ENCODE measurements at regions not wholly inside any gene's neighbourhood (a gene's known extent, or its start where the extent isn't known, plus 50 kb on each side); places are given as distances from the start of the nearest gene placed in this dataset.
A peak's percentile ranks its signal among the peaks of the same experiment; 100 is the strongest.

GRCh38 chr20:6562111-6562510 lies 205.4 kb upstream of the BMP2 start:
- peak; percentile 34 for DNase-seq (ENCODE audit: unreplicated experiment)
- Mint-ChIP-seq H3K27me3 (ENCODE audit: insufficient read depth, unreplicated experiment) (no peaks in the 10 kb centered on the region), H3K4me3 (ENCODE audit: unreplicated experiment) (no peak overlapping the region), H3K9me3 (ENCODE audit: unreplicated experiment) (no peaks in the 10 kb centered on the region), H3K27ac (ENCODE audit: low read depth, unreplicated experiment) (peak overlapping the region; percentile 84), H3K36me3 (ENCODE audit: insufficient read depth, unreplicated experiment) (no peaks in the 10 kb centered on the region), H3K4me1 (ENCODE audit: insufficient read depth, unreplicated experiment) (peaks cover 10% of the 10 kb centered on the region)
- intact Hi-C loops (cut with micrococcal nuclease) = loop anchor here (1.0 kb wide), 1 partner anchor 44 kb away; no protein-coding TSS in a partner anchor
- POLR2A ChIA-PET = interaction anchor here (0.6 to 2.0 kb wide), 5 partner anchors 14 to 1312 kb away, joined by 3 to 6 read pairs (median 3); no protein-coding TSS in a partner anchor
- CTCF ChIA-PET = interaction anchor here (0.6 to 1.3 kb wide), 3 partner anchors 21 to 297 kb away, joined by 3 to 5 read pairs (median 3); no protein-coding TSS in a partner anchor
- no TSS peak for BruUV-seq (replicated peaks)
- no peak for TF ChIP-seq CTCF (IDR thresholded peaks at IDR 0.05; ENCODE audit: unreplicated experiment)

GRCh38 chr20:6560978-6561377 lies 206.5 kb upstream of the BMP2 start:
- Mint-ChIP-seq H3K27ac (ENCODE audit: low read depth, unreplicated experiment) (no peak overlapping the region), H3K27me3 (ENCODE audit: insufficient read depth, unreplicated experiment) (no peaks in the 10 kb centered on the region), H3K4me1 (ENCODE audit: insufficient read depth, unreplicated experiment) (peaks cover 6% of the 10 kb centered on the region), H3K9me3 (ENCODE audit: unreplicated experiment) (no peaks in the 10 kb centered on the region), H3K4me3 (ENCODE audit: unreplicated experiment) (no peak overlapping the region), H3K36me3 (ENCODE audit: insufficient read depth, unreplicated experiment) (no peaks in the 10 kb centered on the region)
- ChIA-PET POLR2A (interaction anchor here (0.6 to 2.0 kb wide), 4 partner anchors 33 to 515 kb away, joined by 3 to 6 read pairs (median 3); no protein-coding TSS in a partner anchor), CTCF (interaction anchor here (0.6 to 1.5 kb wide), 2 partner anchors 22 to 1268 kb away, joined by 3 to 5 read pairs; no protein-coding TSS in a partner anchor)
- TF ChIP-seq CTCF (IDR thresholded peaks at IDR 0.05; ENCODE audit: unreplicated experiment) = no peak
- no TSS peak for BruUV-seq (replicated peaks)
- no peak for DNase-seq (ENCODE audit: unreplicated experiment)
- intact Hi-C loops (cut with micrococcal nuclease) = no loop called here

- no peak overlapping the region for H3K27ac Mint-ChIP-seq (ENCODE audit: low read depth, unreplicated experiment)
- peaks cover 6% of the 10 kb centered on the region for H3K4me1 Mint-ChIP-seq (ENCODE audit: insufficient read depth, unreplicated experiment)
- H3K9me3 Mint-ChIP-seq (ENCODE audit: unreplicated experiment) = no peaks in the 10 kb centered on the region
- no TSS peak for BruUV-seq (replicated peaks)
- H3K36me3 Mint-ChIP-seq (ENCODE audit: insufficient read depth, unreplicated experiment) = no peaks in the 10 kb centered on the region
- intact Hi-C loops (cut with micrococcal nuclease) = no loop called here
- DNase-seq (ENCODE audit: unreplicated experiment) = peak; percentile 46
- H3K27me3 Mint-ChIP-seq (ENCODE audit: insufficient read depth, unreplicated experiment) = no peaks in the 10 kb centered on the region
- POLR2A ChIA-PET = interaction anchor here (0.6 to 1.2 kb wide), 4 partner anchors 42 to 516 kb away, joined by 3 read pairs; no protein-coding TSS in a partner anchor
- CTCF ChIA-PET = interaction anchor here (0.6 to 1.5 kb wide), 9 partner anchors 17 to 361 kb away, joined by 3 to 5 read pairs (median 3); no protein-coding TSS in a partner anchor
- H3K4me3 Mint-ChIP-seq (ENCODE audit: unreplicated experiment) = no peak overlapping the region
- no peak for TF ChIP-seq CTCF (IDR thresholded peaks at IDR 0.05; ENCODE audit: unreplicated experiment)
These were observed 207.7 kb upstream of the BMP2 start for GRCh38 chr20:6559791-6560190.

GRCh38 chr20:6558341-6558740 lies 209.1 kb upstream of the BMP2 start:
- no peaks in the 10 kb centered on the region for H3K9me3 Mint-ChIP-seq (ENCODE audit: unreplicated experiment)
- H3K4me1 Mint-ChIP-seq (ENCODE audit: insufficient read depth, unreplicated experiment) = peaks cover 6% of the 10 kb centered on the region
- no peaks in the 10 kb centered on the region for H3K27me3 Mint-ChIP-seq (ENCODE audit: insufficient read depth, unreplicated experiment)
- H3K4me3 Mint-ChIP-seq (ENCODE audit: unreplicated experiment) = no peak overlapping the region
- H3K36me3 Mint-ChIP-seq (ENCODE audit: insufficient read depth, unreplicated experiment) = no peaks in the 10 kb centered on the region
- no TSS peak for BruUV-seq (replicated peaks)
- CTCF ChIA-PET = interaction anchor here (0.6 to 1.2 kb wide), 4 partner anchors 58 to 1415 kb away, joined by 3 read pairs; no protein-coding TSS in a partner anchor
- no peak overlapping the region for H3K27ac Mint-ChIP-seq (ENCODE audit: low read depth, unreplicated experiment)
- DNase-seq (ENCODE audit: unreplicated experiment) = peak; percentile 40
- intact Hi-C loops (cut with micrococcal nuclease) = no loop called here
- TF ChIP-seq CTCF (IDR thresholded peaks at IDR 0.05; ENCODE audit: unreplicated experiment) = no peak
- POLR2A ChIA-PET = interaction anchor here (0.8 kb wide), 1 partner anchor 74 kb away, joined by 3 read pairs; no protein-coding TSS in a partner anchor
